ENCODE measurements at regions not wholly inside any gene's neighbourhood (a gene's known extent, or its start where the extent isn't known, plus 50 kb on each side); places are given as distances from the start of the nearest gene placed in this dataset.

GRCh38 chr6:168129292-168130167 lies 50.5 kb upstream of the FRMD1 start:
- ChIA-PET POLR2A (ENCODE audit: unreplicated experiment) (no interaction called here), CTCF (no interaction called here)
- H3K18ac ChIP-seq (ENCODE audit: low read depth, low read length) = no peak overlapping the region
- peaks cover 2% of the 10 kb centered on the region; the same call in 1 of the 2 replicates for H3K4me1 ChIP-seq (ENCODE audit: control insufficient read depth, insufficient read depth, low read length)
- TF ChIP-seq RCOR1 (IDR thresholded peaks at IDR 0.05; ENCODE audit: insufficient replicate concordance, low read length) = no peak
- TF ChIP-seq MXI1 (IDR thresholded peaks at IDR 0.05; ENCODE audit: borderline replicate concordance, low read depth, low read length) = no peak
- no peak for TF ChIP-seq BHLHE40 (IDR thresholded peaks at IDR 0.05; ENCODE audit: low read depth, low read length)
- TF ChIP-seq FOS (IDR thresholded peaks at IDR 0.05; ENCODE audit: low read depth, low read length) = no peak
- TF ChIP-seq RAD21 (IDR thresholded peaks at IDR 0.05; ENCODE audit: low read length) = no peak
- no peak for TF ChIP-seq NFE2L2 (IDR thresholded peaks at IDR 0.05; ENCODE audit: low read depth, low read length)
- TF ChIP-seq, protein P1, sequence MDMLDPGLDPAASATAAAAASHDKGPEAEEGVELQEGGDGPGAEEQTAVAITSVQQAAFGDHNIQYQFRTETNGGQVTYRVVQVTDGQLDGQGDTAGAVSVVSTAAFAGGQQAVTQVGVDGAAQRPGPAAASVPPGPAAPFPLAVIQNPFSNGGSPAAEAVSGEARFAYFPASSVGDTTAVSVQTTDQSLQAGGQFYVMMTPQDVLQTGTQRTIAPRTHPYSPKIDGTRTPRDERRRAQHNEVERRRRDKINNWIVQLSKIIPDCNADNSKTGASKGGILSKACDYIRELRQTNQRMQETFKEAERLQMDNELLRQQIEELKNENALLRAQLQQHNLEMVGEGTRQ (IDR thresholded peaks at IDR 0.05; ENCODE audit: low read depth, low read length) = no peak
- no peak for TF ChIP-seq POLR2A (IDR thresholded peaks at IDR 0.05; ENCODE audit: low read depth, low read length)
- TF ChIP-seq RFX5 (IDR thresholded peaks at IDR 0.05; ENCODE audit: low read depth, low read length) = no peak
- TF ChIP-seq ELK1 (IDR thresholded peaks at IDR 0.05; ENCODE audit: borderline replicate concordance, low read depth, low read length) = no peak
- TF ChIP-seq CTCF (conservative IDR thresholded peaks at IDR 0.05; ENCODE audit: low read depth, low read length) = no peak
- no peak for TF ChIP-seq CEBPB (IDR thresholded peaks at IDR 0.05; ENCODE audit: low read depth, low read length)
- no peak for TF ChIP-seq MAFK (IDR thresholded peaks at IDR 0.05; ENCODE audit: low read depth, low read length)
- no peak for TF ChIP-seq SMC3 (IDR thresholded peaks at IDR 0.05; ENCODE audit: low read depth, low read length)
- no peak for TF ChIP-seq CHD1 (IDR thresholded peaks at IDR 0.05; ENCODE audit: low read depth, low read length)
- no peak for TF ChIP-seq MAZ (IDR thresholded peaks at IDR 0.05; ENCODE audit: borderline replicate concordance, low read depth, low read length)
- no peak overlapping the region for H3K4me2 ChIP-seq (ENCODE audit: low read depth, low read length)
- no peaks in the 10 kb centered on the region for H3K79me1 ChIP-seq (ENCODE audit: low read depth in 1 of 2, low read length in 2 of 2)
- no peak overlapping the region for H3K56ac ChIP-seq (ENCODE audit: extremely low read depth, insufficient read depth, low read length)
- ATAC-seq (ENCODE audit: low read depth) (no peak), DNase-seq (no peak)
- H4K91ac ChIP-seq (ENCODE audit: insufficient read depth, low read depth, low read length) = no peak overlapping the region
- no peak overlapping the region for H2AFZ ChIP-seq (replicated peaks; ENCODE audit: low read length, poor library complexity)
- WGBS, 2 experiments (ENCODE audit: extremely low coverage in 2 of 2, insufficient read length in 1 of 2) = 94% methylated on average over 21 of the region's 40 CpGs; no CpG with 5 or more reads in 1 of the 2 experiments
- no peak overlapping the region for H2BK15ac ChIP-seq (ENCODE audit: low read depth, low read length)
- no peak overlapping the region for H2BK5ac ChIP-seq (ENCODE audit: low read depth, low read length, poor library complexity, severe bottlenecking)
- no peaks in the 10 kb centered on the region for H4K20me1 ChIP-seq (ENCODE audit: insufficient read depth, low read length)
- dilution Hi-C loops (cut with HindIII; ENCODE audit: low sequenced_read_pairs, unreplicated experiment) = no loop called here
- in situ Hi-C loops (cut with MboI; ENCODE audit: low sequenced_read_pairs) = no loop called here
- no TSS peak for BruUV-seq (replicated peaks)
- no peaks in the 10 kb centered on the region for H3K9me1 ChIP-seq (ENCODE audit: insufficient read depth, low read length)
- no peaks in the 10 kb centered on the region for H3K9me3 ChIP-seq (ENCODE audit: control insufficient read depth, insufficient read depth, low read length)
- H3K23ac ChIP-seq (ENCODE audit: low read depth, low read length) = no peak overlapping the region
- no peak overlapping the region for H4K5ac ChIP-seq (ENCODE audit: low read depth, low read length)
- H4K8ac ChIP-seq (ENCODE audit: low read depth in 2 of 2, low read length in 2 of 2) = no peak overlapping the region
- H2AK9ac ChIP-seq (replicated peaks; ENCODE audit: low read depth, low read length, poor library complexity) = no peak overlapping the region
- H2BK20ac ChIP-seq (ENCODE audit: low read depth, low read length) = no peak overlapping the region
- H3K14ac ChIP-seq (replicated peaks; ENCODE audit: low read depth, low read length) = no peak overlapping the region
- H2AK5ac ChIP-seq (ENCODE audit: low read depth, low read length) = no peak overlapping the region
- no peaks in the 10 kb centered on the region for H3K36me3 ChIP-seq (ENCODE audit: control insufficient read depth, insufficient read depth, low read length)
- intact Hi-C loops (cut with micrococcal nuclease) = no loop called here
- no peak overlapping the region for H3K4me3 ChIP-seq (ENCODE audit: insufficient read depth, low read depth, low read length)
- H2BK120ac ChIP-seq (ENCODE audit: low read depth, low read length) = no peak overlapping the region
- no peak overlapping the region for H3K9ac ChIP-seq (ENCODE audit: low read depth, low read length)
- H3K27me3 ChIP-seq (ENCODE audit: control insufficient read depth, insufficient read depth, low read length) = peaks cover 9% of the 10 kb centered on the region
- H3K4ac ChIP-seq (ENCODE audit: low read depth, low read length) = no peak overlapping the region
- H3K27ac ChIP-seq (ENCODE audit: insufficient read depth, low read length) = no peak overlapping the region

All from IMR-90 (cell line).